HepG2 (cell line): ENCODE measurements at regions not wholly inside any gene's neighbourhood (a gene's known extent, or its start where the extent isn't known, plus 50 kb on each side); places are given as distances from the start of the nearest gene placed in this dataset.

Experiments
- ATAC-seq: fragments of 200-7000 bp; cut with Tn5 transposase; 3 replicates; pipeline ENCODE4 v1.9.1; 2020; ENCODE audit warnings: mild to moderate bottlenecking, moderate library complexity
- BruUV-seq: library from RNA; stranded (reverse); fragments of 400-500 nt; replicated peaks from 2 replicates; lab custom pipeline; 2021; lab: Mats Ljungman, UMichigan
- CTCF ChIA-PET: fragments of 300-600 bp; formaldehyde crosslinking; extraction: SDS; loops from one replicate; lab custom pipeline; 2021; ENCODE audit warnings: low total read pairs, inconsistent platforms, low intra/inter-chr PET ratio; lab: Yijun Ruan, JAX
- POLR2A ChIA-PET: fragments of 350-600 bp; sonication (Branson Sonifier 250); formaldehyde crosslinking; loops from one replicate; lab custom pipeline; 2020; ENCODE audit warnings: antibody characterized with exemption, inconsistent platforms; lab: Yijun Ruan, JAX
- DNase-seq: peaks from one replicate; pipeline ENCODE4 v3.0.0-alpha.2; 2015; ENCODE audit warnings: low spot score
- FAIRE-seq: peaks from 3 replicates; lab custom pipeline; 2011; peaks lifted over from hg19 to GRCh38; lab: Jason Lieb, UNC
- H2AFZ ChIP-seq: one replicate; pipeline ENCODE4 v1.6.1; 2011; ENCODE audit warnings: low read length, inconsistent platforms
- H3K27ac ChIP-seq: fragments of 300-600 bp; 3 replicates; pipeline ENCODE4 v1.8.0; 2011; ENCODE audit warnings: mixed run types, mild to moderate bottlenecking, mixed read lengths, low read length, inconsistent platforms; ENCODE audit not compliant: insufficient read depth; ENCODE audit errors: extremely low read length
- H3K27me3 ChIP-seq, 2 experiments: fragments of 200-600 bp in 1 of 2; 2 replicates in 1 of 2; 3 replicates in 1 of 2; pipeline versions ENCODE4 v1.6.0 to v1.8.0; 2011; ENCODE audit warnings: low read length in 2 of 2, mild to moderate bottlenecking in 2 of 2, moderate library complexity in 2 of 2, inconsistent platforms in 1 of 2; ENCODE audit not compliant: insufficient read depth in 2 of 2, control insufficient read depth in 1 of 2
- H3K36me3 ChIP-seq, 2 experiments: fragments of 200-600 bp in 1 of 2; replicated peaks in 1 of 2; 2 replicates in 1 of 2; 3 replicates in 1 of 2; pipeline versions ENCODE4 v1.5.1 to v1.8.0; 2011; ENCODE audit warnings: low read length in 2 of 2, inconsistent platforms in 1 of 2; ENCODE audit not compliant: insufficient read depth in 2 of 2, control insufficient read depth in 1 of 2
- H3K4me1 ChIP-seq: 2 replicates; pipeline ENCODE4 v1.5.1; 2012; ENCODE audit warnings: low read length, inconsistent platforms; ENCODE audit not compliant: insufficient read depth
- H3K4me2 ChIP-seq: 2 replicates; pipeline ENCODE4 v1.6.0; 2011; ENCODE audit warnings: low read depth, low read length, inconsistent platforms
- H3K4me3 ChIP-seq, 3 experiments: fragments of 200-600 bp in 1 of 3; sonication (generic), shearing (Covaris generic) in 1 of 3; replicated peaks in 1 of 3; 2 replicates each; pipeline ENCODE4 v1.5.1; 2011 to 2016; ENCODE audit warnings: low read length in 3 of 3, inconsistent platforms in 2 of 3, low read depth in 2 of 3, mild to moderate bottlenecking in 2 of 3, control low read depth in 1 of 3, mixed read lengths in 1 of 3; ENCODE audit not compliant: insufficient read depth in 1 of 3
- H3K79me2 ChIP-seq: one replicate; pipeline ENCODE4 v1.6.1; 2011; ENCODE audit warnings: low read length, inconsistent platforms; ENCODE audit not compliant: insufficient read depth
- H3K9ac ChIP-seq: 2 replicates; pipeline ENCODE4 v1.6.0; 2011; ENCODE audit warnings: mild to moderate bottlenecking, low read depth, low read length, inconsistent platforms; ENCODE audit not compliant: insufficient read depth
- H3K9me3 ChIP-seq: 2 replicates; pipeline ENCODE4 v1.5.1; 2012; ENCODE audit warnings: mild to moderate bottlenecking, low read length
- H4K20me1 ChIP-seq: 2 replicates; pipeline ENCODE4 v1.6.0; 2011; ENCODE audit warnings: inconsistent platforms, mild to moderate bottlenecking, low read length, moderate library complexity; ENCODE audit not compliant: insufficient read depth
- CTCF ChIP-seq: sonication (generic); formaldehyde crosslinking; IDR thresholded peaks from 2 replicates; pipeline ENCODE4 v1.5.0; 2020; ENCODE audit warnings: mild to moderate bottlenecking, missing genetic modification reagents, moderate library complexity
- KLF12 ChIP-seq: sonication (generic); formaldehyde crosslinking; IDR thresholded peaks from 2 replicates; pipeline ENCODE4 v1.4.0; 2020; ENCODE audit warnings: missing genetic modification reagents, borderline replicate concordance
- MBD4 ChIP-seq: IDR thresholded peaks from 2 replicates; pipeline ENCODE4 v1.6.1; 2012; ENCODE audit warnings: low read length, inconsistent platforms, borderline replicate concordance
- MEF2D ChIP-seq: sonication (generic); formaldehyde crosslinking; IDR thresholded peaks from 2 replicates; pipeline ENCODE4 v1.5.1; 2020; ENCODE audit warnings: mild to moderate bottlenecking, missing genetic modification reagents
- MYC ChIP-seq: sonication (generic); formaldehyde crosslinking; IDR thresholded peaks from 2 replicates; pipeline ENCODE4 v1.9.0; 2021; ENCODE audit warnings: missing genetic modification reagents, borderline replicate concordance
- PITX1 ChIP-seq: sonication (generic); formaldehyde crosslinking; IDR thresholded peaks from 2 replicates; pipeline ENCODE4 v1.5.1; 2020; ENCODE audit warnings: mild to moderate bottlenecking, missing genetic modification reagents
- POLR2A ChIP-seq, 2 experiments: IDR thresholded peaks; 2 replicates each; pipeline ENCODE4 v1.6.1; 2011; ENCODE audit warnings: low read depth in 2 of 2, low read length in 2 of 2, mild to moderate bottlenecking in 1 of 2, moderate library complexity in 1 of 2; ENCODE audit not compliant: insufficient read depth in 1 of 2
- YEATS4 ChIP-seq: sonication (generic); formaldehyde crosslinking; IDR thresholded peaks from 2 replicates; pipeline ENCODE4 v1.4.0; 2020; ENCODE audit warnings: missing genetic modification reagents, borderline replicate concordance
- ZNF281 ChIP-seq: sonication (generic); formaldehyde crosslinking; IDR thresholded peaks from 2 replicates; pipeline ENCODE4 v1.4.0; 2020; ENCODE audit warnings: missing genetic modification reagents, borderline replicate concordance
- WGBS: methylation state at CpG from one replicate; pipeline ENCODE4 v1.1.6; 2017; ENCODE audit warnings: low lambda C conversion rate; 5-methylcytosine and 5-hydroxymethylcytosine counted together
- in situ Hi-C: cut with HindIII; loops from 2 replicates; pipeline ENCODE4 v1.10.0; 2017; ENCODE audit warnings: low pct_unique_long_range_greater_than_20kb; ENCODE audit not compliant: extremely low pct_ligation_motif_present
- intact Hi-C: fragments of 100-400 bp; cut with micrococcal nuclease; formaldehyde crosslinking; loops from one replicate; pipeline ENCODE4 v1.10.0; 2022; ENCODE audit not compliant: unreplicated experiment

GRCh38 chr5:28822071-28822470 lies 1783.7 kb upstream of the CDH9 start (continued):
- TF ChIP-seq ZNF281 (CRISPR knock-in tag) (no peak), POLR2A (IDR thresholded peaks at IDR 0.05; ENCODE audit: insufficient read depth in 1 of 2, low read depth in 2 of 2, low read length in 2 of 2) (no peak)

- ATAC-seq, result no peak
- H3K79me2 ChIP-seq, result no peaks in the 10 kb centered on the region
- H3K9me3 ChIP-seq, result no peaks in the 10 kb centered on the region
- H3K4me2 ChIP-seq, result no peak overlapping the region
- in situ Hi-C loops (no loop called here), intact Hi-C loops (no loop called here)
- CTCF ChIA-PET, result no interaction called here
- peak; percentile 1 for DNase-seq
- H3K4me3 ChIP-seq, result no peak overlapping the region
- H3K27me3 ChIP-seq, result no peaks in the 10 kb centered on the region
- H3K4me1 ChIP-seq, result no peaks in the 10 kb centered on the region
- 4% methylated on average over 4 of the region's 4 CpGs for WGBS
- FAIRE-seq, result no peak
- POLR2A ChIA-PET, result no interaction called here
- H3K27ac ChIP-seq, result no peak overlapping the region
- BruUV-seq, result no TSS peak
- no peaks in the 10 kb centered on the region for H4K20me1 ChIP-seq
- TF ChIP-seq MEF2D (CRISPR knock-in tag) (no peak), MBD4 (no peak), CTCF (CRISPR knock-in tag) (0 out of 2 replicates have a peak, but pooled peaks have one; percentile 15), YEATS4 (CRISPR knock-in tag) (no peak), KLF12 (CRISPR knock-in tag) (no peak), MYC (CRISPR knock-in tag) (no peak), PITX1 (CRISPR knock-in tag) (no peak)
- no peak overlapping the region for H3K9ac ChIP-seq
- no peak overlapping the region for H2AFZ ChIP-seq
- H3K36me3 ChIP-seq, result no peaks in the 10 kb centered on the region
These were observed 1772.4 kb upstream of the CDH9 start for GRCh38 chr5:28810751-28811136.
